GM12873 (cell line): ENCODE measurements at regions not wholly inside any gene's neighbourhood (a gene's known extent, or its start where the extent isn't known, plus 50 kb on each side); places are given as distances from the start of the nearest gene placed in this dataset.

Source experiments
- TF ChIP-seq, protein P1 (sequence below): IDR thresholded peaks from 2 replicates; pipeline ENCODE4 v1.5.1; 2012; ENCODE audit warnings: low read depth, mild to moderate bottlenecking, moderate library complexity, low read length, control low read depth; ENCODE audit not compliant: insufficient read depth; ENCODE audit errors: missing control alignments

DNA sequence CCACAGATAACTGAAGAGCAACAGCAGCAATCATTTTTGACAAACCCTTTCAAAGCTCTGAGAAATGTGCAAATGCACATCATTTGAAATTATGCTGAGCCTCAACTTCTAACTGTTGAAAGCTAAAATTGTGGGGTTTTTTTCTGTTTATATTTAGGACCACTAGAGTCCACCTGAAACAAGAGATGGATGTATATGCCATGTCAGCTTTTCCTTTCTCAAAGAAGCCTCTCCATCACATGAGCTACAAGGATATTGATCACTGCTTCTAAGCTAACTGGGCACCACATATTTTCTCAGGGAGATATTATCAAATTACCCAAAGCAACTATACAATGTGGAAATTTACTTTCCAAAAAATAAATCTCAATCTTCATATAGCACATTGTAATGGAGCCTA is 498.6 kb upstream of the ZNF385D start:
- TF ChIP-seq, protein P1, sequence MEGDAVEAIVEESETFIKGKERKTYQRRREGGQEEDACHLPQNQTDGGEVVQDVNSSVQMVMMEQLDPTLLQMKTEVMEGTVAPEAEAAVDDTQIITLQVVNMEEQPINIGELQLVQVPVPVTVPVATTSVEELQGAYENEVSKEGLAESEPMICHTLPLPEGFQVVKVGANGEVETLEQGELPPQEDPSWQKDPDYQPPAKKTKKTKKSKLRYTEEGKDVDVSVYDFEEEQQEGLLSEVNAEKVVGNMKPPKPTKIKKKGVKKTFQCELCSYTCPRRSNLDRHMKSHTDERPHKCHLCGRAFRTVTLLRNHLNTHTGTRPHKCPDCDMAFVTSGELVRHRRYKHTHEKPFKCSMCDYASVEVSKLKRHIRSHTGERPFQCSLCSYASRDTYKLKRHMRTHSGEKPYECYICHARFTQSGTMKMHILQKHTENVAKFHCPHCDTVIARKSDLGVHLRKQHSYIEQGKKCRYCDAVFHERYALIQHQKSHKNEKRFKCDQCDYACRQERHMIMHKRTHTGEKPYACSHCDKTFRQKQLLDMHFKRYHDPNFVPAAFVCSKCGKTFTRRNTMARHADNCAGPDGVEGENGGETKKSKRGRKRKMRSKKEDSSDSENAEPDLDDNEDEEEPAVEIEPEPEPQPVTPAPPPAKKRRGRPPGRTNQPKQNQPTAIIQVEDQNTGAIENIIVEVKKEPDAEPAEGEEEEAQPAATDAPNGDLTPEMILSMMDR = no peak

DNA sequence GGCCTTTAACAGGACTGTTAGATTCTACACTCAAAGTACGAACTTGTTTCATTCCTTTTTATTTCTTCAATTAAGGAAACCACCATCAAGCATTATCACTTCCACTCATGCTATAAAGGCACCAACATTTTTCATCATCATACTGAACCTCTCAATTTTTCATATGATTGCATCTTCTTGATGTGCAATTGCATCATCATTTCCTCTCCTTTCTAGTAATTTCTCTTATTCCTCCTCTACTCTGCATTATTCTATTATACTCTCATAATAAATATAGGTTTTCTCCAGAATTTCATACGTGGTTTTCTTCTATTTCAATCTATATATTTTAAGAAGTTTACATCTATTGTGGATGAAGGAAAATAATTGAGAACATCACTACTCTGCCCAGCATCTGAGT is 506.2 kb upstream of the ZNF385D start:
- TF ChIP-seq, protein P1 = no peak

DNA sequence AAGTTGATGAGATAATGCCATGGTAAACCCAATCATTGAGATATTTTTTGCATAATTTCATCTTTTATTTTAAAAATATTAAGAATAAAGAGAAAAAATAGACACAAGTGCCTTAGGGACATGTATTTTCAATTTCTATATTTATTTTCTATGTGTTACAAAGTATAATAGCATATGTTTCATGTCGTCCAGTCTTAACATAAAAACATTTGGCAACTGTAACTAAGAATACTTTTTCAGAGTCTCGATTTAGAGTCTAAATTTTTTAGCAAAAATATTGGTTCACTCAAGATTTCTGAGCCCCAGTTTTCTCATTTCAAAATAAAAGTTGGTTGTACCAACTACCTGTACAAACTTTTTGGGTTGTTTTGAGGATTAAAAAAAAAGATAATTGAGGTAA is 511.4 kb upstream of the ZNF385D start:
- TF ChIP-seq, protein P1 = no peak

DNA sequence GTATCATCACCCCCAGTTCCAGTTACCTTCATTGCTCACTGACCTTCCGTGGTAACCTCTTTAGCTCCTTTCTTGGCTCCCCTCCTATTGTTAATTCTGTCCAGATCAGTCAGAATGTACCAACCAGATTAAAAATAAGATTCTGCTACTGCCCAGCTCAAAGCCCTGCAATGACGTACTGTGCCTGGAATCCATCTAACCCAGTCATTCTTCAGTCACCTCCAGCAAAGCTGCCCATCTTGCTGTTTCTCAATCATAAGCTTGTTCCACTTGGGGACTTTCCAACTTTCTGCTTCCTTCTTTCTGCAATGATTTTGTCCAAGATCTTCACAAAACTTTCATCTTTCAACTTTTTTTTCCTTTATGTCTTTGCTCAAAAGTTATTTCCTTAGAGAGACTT is 512.0 kb upstream of the ZNF385D start:
- TF ChIP-seq, protein P1 = no peak

DNA sequence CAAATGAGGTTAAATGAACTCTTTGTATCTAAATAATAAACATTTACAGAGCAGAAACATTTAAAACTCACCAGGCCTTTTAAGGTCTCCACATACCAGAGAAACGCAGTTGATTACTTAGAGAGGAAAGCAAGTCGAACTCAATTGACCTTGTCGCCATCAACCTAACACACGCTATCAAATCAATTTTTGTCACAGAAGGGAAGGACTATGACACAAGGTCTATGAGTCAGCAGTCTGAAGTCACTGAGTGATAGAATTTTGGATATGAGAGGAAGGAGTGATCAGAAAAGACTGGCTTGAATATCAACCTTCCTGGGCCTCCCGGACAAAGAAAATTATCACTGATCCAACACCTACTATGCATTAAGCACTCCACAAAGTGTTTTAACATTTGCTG is 514.4 kb upstream of the ZNF385D start:
- TF ChIP-seq, protein P1 = no peak

DNA sequence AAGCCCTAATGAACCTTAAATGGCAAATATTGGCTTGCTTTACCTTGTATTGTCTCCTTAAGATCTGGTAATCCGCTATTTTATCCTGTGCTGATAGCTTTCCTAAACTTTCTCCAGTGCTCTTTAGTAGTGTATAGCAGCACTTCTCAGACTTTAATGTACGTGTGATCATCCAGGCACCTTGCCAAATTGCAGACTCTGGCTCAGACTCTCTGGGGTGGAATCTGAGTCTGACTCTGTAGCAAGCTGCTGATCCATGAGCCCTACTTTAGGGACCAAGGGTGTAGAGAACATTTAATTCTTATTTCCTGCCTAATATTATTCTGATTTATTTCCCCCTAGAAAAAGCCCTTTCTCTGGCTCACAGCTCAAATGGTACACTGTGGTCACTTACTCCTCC is 518.8 kb upstream of the ZNF385D start:
- TF ChIP-seq, protein P1 = no peak

DNA sequence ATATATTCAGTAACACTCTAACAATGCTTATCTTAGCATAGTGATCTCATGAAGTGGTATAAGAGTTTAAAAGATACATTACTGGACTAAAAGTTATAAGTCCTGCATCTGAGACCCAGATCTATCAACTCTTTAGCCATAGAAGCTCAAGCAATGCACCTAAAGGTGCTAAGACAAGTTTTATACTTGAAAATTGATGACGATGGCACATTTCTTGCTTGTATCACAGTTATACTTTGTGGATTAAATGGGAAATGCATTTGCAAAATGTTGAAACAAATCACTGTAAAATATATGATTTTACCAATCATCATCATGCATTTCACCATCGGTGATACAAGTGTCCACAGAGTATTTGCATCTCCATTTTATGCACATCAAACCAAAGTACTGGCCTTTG is 525.3 kb upstream of the ZNF385D start:
- TF ChIP-seq, protein P1 = no peak

DNA sequence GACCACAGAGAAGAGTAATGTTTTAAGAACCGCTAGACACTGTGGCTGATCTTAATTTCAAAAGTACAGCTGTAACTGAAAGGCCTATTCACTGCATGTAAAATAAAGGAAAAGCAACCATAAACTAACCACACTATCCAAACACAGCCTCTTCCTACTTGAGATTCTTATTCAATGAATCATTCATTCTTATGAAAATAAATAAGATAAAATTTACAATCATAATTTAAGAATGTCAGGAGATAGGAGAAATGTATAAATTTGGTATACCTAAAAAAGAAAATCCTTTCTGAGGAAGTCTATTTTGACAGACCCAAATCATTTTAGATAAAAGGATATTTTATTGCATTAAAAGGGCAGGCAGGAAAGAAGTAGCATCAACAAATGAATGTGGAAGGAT is 533.5 kb upstream of the ZNF385D start:
- TF ChIP-seq, protein P1 = no peak
